ENCODE measurements at regions not wholly inside any gene's neighbourhood (a gene's known extent, or its start where the extent isn't known, plus 50 kb on each side); places are given as distances from the start of the nearest gene placed in this dataset.
"Not testable (repeated sequence)": the region's sequence is repeated elsewhere in the genome, so short reads cannot be mapped to it uniquely, and the experiment has no call there.

GRCh38 chr4:129254526-129254925 lies 158.6 kb downstream of the C4orf33 start:
- DNase-seq, result no peak

DNA sequence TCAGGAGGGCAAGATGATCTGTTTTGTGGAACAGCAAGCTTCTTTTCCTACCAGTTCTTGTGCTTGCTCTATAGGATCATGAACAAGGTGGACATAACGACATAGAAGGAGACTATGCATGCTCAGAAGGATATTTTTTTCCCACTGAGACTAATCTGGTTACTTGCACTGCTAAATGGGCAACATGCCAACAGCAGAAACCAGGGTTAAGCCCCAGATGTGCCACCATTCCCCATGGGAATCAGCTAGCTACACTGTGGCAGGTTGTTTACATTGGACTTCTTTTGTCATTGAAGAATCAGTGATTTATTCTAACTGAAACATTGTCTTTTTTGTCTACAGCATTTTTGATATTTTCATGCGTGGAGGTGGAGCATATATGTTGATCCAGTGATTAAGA lies 165.6 kb downstream of the C4orf33 start:
- DNase-seq, result no peak

DNA sequence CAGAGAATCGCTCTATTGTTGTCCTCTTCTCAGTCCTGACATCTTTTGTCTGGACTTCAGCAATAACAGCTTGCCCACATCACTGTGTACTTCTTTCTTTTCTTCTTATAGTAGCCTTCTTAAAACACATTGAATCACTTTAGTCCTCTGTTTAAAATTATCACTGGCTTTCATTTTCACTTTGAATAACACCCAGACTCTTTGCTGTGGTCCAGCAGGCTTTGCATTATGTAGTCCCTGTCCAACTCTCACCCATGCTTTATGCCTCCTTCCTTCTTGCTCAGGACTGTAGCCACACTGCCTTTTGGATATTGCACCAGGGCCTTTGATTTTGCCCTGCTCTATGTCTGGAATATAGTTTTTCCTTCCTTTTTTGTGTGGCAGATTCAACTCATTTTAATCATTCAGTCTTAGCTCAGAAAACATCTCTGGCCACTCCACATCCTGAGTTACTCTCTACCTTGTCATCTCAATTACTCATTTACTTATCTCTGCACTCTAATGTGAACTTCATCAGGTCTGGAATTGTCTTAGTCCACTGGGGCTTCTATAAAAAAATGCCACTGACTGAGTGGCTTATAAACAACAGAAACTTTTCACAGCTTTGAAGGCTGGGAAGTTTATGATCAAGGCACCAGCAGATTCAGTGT lies 168.2 kb downstream of the C4orf33 start:
- no peak for DNase-seq

- no peak for DNase-seq
These were observed 182.9 kb downstream of the C4orf33 start for GRCh38 chr4:129278868-129279267.

- DNase-seq, result no peak
These were observed 186.3 kb downstream of the C4orf33 start for GRCh38 chr4:129282293-129282692.

- not testable (repeated sequence) for DNase-seq
These were observed 196.2 kb downstream of the C4orf33 start for GRCh38 chr4:129292194-129292593.

DNA sequence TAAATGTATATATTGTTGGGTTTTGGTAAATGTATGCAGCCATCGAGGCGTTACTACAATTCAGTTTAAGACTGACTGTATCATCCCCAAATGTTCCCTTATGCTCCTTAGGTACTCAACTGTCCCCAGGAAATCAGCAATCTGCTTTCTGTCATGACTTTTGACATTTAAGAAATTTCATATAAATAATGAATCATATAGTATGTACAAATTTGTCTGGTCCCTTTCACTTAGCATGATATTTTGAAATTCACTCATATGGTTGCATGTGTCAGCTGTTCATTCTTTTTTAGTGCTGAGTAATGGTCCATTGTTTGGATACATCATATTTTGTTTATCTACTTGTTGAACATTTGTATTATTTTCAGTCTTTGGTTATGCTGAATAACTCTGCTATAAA lies 218.8 kb downstream of the C4orf33 start:
- no peak for DNase-seq

DNA sequence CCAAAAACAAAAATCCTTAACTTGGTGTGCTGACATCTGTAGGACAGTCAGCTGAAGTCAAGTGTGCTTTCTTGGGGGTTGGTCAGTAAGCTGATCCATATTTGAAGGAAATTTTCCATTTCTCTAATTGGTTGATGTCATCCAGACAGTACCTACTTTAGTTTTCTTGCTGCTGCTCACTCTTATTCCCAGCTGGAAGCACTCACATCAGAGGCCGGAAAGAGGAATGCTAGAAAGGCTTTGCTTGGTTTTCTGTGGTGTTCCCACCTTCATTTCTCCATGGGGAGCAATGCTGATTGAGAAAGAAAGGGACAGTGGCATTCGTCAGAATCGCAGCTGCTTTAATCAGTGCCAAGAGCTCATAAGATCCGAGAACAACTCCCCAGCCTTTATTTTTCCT lies 227.0 kb downstream of the C4orf33 start:
- DNase-seq, result no peak

DNA sequence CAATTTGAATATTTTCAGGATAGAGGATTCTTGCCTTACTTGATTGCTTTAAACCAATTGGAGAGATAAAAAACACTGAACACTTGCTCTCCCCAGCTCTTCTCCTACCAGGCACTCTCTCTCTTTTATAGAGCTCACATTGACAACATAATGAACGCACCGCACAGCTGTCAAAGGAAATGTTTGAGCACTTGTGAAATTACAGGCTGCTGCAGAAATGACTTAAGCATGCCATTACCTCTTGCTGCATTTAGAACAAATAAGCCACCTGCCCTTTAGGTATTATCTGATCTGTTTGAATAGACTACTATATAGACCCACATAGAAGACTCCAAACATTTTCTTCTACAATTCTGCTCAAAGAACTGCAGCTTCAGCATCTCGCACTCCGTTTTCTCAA lies 227.7 kb downstream of the C4orf33 start:
- no peak for DNase-seq

- no peak for DNase-seq
These were observed 230.9 kb downstream of the C4orf33 start for GRCh38 chr4:129326571-129327460.

GRCh38 chr4:129327637-129328036 lies 231.7 kb downstream of the C4orf33 start:
- DNase-seq, result no peak

DNA sequence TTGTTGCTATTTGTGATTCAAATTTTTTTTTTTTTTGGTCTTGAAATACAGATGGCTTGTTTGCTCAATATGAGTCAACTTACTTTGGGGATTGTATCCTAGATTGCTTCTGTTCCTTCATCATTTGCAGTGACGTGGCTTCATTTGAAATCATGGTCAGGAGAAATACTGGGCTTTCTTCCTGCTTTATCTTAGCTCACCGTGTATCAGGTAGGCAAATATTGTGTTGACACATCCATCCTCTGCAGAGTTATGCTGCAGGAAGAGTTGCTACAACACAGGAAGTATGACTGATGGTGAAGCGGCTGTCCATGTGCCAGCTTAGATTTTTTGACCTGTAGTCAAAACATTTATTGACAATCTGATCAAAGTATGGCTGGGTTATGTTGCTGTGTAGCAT lies 232.2 kb downstream of the C4orf33 start:
- DNase-seq, result no peak

DNA sequence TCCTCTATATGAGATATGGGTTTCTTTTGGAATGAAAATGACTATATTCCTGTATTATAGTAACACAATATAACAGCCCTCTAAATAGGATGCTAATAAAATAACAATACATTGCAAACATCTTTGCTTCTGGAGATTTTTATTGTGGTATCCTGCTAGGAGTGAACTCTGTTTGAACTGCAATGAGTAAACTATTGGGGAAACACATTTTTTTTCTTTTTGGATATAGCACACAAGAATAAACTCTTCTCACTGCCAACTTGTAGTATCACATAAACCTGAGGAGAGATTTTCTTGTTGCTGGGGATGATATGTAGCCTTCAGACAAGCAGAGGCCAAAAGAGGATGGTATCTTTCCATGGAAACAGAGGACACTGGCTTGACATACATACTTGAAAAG lies 238.2 kb downstream of the C4orf33 start:
- DNase-seq, result no peak

- no peak for DNase-seq
These were observed 239.3 kb downstream of the C4orf33 start for GRCh38 chr4:129335276-129335675.

DNA sequence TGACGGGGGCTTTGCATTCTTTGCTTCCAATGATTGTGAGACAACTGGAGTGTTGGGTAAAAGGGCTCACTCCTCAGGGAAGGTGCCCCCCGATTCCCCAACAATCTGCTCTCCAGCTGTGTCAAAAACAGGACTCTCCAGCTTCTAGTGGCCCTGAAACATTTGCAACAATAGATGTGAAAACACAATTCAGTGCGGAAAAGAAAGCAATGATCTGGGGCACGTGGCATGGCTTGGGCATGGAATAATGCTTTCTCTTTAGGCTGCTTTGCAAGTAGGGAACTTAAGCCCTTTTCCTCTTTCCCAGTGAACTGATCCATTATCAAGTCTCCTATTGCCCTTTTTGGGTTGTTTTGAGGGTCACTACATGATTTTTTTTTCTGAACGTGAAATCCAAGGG lies 239.9 kb downstream of the C4orf33 start:
- DNase-seq, result no peak

DNA sequence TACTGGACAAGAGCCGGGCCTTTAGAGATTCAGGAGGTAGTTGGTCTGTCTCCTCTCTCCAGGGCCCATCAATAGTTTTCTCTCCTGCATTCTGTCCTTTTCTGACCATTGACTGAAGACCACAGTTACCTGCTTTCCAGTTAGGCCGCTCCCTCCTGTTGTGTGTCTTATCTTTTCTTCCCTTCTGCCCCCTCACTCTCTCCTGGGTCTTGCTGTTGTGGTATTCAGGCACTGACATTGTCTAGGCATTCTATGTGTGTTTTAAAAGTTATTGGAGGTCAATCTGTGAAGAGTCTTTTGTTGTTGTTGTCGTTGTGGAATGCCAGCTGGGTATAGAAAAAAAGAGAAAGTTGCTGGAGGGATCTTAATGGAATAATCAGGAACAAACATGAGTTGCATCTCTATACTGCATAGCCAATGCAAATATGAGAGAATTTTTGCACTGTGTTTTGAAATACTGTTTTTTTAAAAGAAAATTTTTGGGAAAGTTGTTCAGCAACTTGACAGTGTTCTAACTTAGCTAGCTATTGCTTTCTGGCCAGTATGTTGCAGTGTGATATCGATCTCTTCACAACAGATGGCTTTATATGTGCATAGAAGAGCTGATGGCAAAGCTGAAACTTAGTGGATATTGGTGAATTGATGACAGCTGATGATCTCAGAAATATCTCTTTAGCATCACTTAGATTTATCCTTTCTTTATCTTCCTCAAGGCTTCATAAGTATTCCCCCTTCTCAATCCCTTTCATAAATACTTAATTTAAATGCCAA lies 240.7 kb downstream of the C4orf33 start:
- no peak for DNase-seq

DNA sequence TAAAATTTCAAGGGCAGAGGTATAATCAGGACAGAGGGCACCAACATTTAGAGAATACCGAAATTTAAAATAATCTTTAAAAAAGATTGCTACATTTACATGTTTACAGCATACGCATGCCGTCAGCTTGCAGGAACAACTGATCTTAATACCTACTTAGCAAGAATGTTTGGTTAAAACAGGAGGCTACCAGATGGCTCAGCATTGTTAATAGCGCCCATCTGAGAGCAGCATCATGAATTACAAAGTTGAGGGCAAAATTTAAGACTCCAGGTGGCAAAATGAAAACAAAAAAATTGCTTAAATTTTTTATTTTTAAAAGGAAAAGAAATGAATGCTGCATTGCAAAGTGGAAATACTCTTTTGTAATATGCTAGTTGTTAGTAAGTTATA lies 241.3 kb downstream of the C4orf33 start:
- no peak for DNase-seq

GRCh38 chr4:129342819-129343408 lies 247.0 kb downstream of the C4orf33 start:
- DNase-seq, result no peak

- DNase-seq, result no peak
These were observed 248.1 kb downstream of the C4orf33 start for GRCh38 chr4:129344058-129344457.

DNA sequence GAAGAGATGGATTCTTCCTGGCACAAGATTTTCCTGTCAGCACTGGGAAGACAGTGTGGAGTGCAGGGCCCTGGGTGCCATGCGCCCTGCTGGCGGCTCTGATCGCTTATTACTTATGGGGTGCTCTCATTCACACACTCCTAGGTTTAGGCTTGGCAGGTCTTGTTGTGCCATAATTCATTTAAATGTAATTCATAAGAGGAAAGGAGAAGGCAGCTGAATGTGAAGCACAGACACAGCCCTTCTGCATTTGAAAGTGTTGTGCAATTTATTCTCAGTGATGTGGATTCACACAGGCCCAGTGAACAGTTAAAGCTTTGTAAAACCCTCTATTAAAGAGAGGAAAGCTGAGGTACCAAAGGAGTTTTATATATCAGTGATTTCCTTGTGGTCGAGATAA lies 249.7 kb downstream of the C4orf33 start:
- no peak for DNase-seq

DNA sequence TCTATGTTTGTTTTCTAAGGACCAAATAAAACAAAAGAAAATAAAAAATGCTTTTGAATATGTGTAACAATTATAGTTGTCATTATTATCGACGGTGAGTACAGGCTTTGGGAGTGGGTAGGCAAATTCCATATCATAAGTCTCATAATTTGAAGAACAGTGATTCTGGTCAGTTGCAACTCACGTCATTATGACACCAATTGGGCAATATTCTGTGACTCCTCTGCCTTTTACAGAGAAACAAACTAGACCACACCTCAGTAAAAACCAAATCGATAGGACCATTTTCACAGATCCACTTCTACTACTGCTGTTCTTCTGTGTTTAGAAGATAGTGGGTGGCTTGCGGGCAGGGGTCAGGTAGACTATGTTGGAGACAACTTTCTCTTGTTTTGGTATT lies 250.1 kb downstream of the C4orf33 start:
- no peak for DNase-seq

DNA sequence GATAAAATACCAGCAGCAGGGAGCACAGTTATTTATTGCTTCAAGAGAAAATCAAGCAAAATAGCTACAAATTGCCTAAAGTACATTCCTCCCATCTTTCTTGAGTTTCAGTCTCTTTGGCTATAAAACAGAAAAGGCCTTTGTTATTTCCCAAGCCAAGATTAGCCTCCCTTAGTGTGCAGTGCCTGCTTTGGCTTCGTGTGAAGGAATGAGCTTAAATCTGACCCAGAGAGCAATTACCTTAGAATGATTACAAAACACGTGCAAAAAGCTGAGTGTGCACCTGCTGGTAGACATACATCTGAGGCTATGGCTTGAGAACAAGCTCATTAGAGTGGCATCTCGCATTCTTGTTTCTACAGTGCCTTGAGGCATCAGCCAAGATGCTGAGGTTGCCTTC lies 250.8 kb downstream of the C4orf33 start:
- no peak for DNase-seq
